ENCODE measurements at regions not wholly inside any gene's neighbourhood (a gene's known extent, or its start where the extent isn't known, plus 50 kb on each side); places are given as distances from the start of the nearest gene placed in this dataset.

- TF ChIP-seq, protein P1, sequence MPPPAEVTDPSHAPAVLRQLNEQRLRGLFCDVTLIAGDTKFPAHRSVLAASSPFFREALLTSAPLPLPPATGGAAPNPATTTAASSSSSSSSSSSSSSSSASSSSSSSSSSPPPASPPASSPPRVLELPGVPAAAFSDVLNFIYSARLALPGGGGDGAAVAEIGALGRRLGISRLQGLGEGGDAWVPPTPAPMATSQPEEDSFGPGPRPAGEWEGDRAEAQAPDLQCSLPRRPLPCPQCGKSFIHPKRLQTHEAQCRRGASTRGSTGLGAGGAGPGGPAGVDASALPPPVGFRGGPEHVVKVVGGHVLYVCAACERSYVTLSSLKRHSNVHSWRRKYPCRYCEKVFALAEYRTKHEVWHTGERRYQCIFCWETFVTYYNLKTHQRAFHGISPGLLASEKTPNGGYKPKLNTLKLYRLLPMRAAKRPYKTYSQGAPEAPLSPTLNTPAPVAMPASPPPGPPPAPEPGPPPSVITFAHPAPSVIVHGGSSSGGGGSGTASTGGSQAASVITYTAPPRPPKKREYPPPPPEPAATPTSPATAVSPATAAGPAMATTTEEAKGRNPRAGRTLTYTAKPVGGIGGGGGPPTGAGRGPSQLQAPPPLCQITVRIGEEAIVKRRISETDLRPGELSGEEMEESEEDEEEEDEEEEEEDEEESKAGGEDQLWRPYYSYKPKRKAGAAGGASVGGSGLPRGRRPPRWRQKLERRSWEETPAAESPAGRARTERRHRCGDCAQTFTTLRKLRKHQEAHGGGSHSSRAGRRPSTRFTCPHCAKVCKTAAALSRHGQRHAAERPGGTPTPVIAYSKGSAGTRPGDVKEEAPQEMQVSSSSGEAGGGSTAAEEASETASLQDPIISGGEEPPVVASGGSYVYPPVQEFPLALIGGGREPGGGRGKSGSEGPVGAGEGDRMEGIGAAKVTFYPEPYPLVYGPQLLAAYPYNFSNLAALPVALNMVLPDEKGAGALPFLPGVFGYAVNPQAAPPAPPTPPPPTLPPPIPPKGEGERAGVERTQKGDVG (CRISPR knock-in tag; IDR thresholded peaks at IDR 0.05), result no peak
- no peak for TF ChIP-seq SIX5 (IDR thresholded peaks at IDR 0.05; ENCODE audit: low read depth, low read length, severe bottlenecking)
- no peak for TF ChIP-seq STAT3 (IDR thresholded peaks at IDR 0.05; ENCODE audit: low read depth, low read length)
- no peak for TF ChIP-seq ZZZ3 (IDR thresholded peaks at IDR 0.05; ENCODE audit: control insufficient read depth, insufficient read length, low read depth)
- TF ChIP-seq CHD2 (IDR thresholded peaks at IDR 0.05; ENCODE audit: borderline replicate concordance, low read depth, low read length), result no peak
- TF ChIP-seq RAD51 (IDR thresholded peaks at IDR 0.05), result no peak
These were observed 112.9 kb upstream of the RAB3GAP2 start (continued) for GRCh38 chr1:220385158-220385557.

DNA sequence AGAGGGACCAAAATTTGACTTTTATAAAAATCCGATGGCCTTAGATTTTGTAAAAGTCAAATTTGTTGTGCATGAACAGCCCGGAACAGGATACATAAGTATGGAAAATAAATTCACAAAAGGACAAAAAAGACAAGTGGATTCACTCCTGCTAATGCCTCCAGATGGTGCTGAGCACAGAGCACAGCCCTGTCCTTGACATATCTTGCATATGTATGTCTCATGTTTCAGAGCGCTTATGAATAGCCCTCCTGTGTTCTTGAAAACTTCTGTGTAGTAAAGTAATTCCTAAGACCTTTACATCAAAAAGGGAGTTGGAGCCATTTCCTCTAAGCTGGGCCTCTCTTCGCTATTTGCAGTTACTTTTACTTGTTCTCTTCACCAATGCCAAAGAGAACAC is 110.7 kb upstream of the RAB3GAP2 start:
- BruUV-seq (replicated peaks), result no TSS peak
- CTCF ChIA-PET, result interaction anchor here (0.7 kb wide), 1 partner anchor 9 kb away, joined by 3 read pairs; no protein-coding TSS in a partner anchor
- TF ChIP-seq DPF2 (IDR thresholded peaks at IDR 0.05) (no peak), RUNX3 (IDR thresholded peaks at IDR 0.05; ENCODE audit: low read length) (no peak), CBFB (IDR thresholded peaks at IDR 0.05; ENCODE audit: low read depth) (no peak), STAT1 (conservative IDR thresholded peaks at IDR 0.05) (no peak), SUZ12 (IDR thresholded peaks at IDR 0.05; ENCODE audit: unreplicated experiment) (no peak), NR2C2 (IDR thresholded peaks at IDR 0.05; ENCODE audit: borderline replicate concordance, control insufficient read depth, insufficient read length, low read depth) (no peak), BRCA1 (IDR thresholded peaks at IDR 0.05; ENCODE audit: low read depth, low read length) (no peak), RELA (IDR thresholded peaks at IDR 0.05; ENCODE audit: borderline replicate concordance, partially characterized antibody) (no peak), IKZF1 (conservative IDR thresholded peaks at IDR 0.05) (no peak), TARDBP (IDR thresholded peaks at IDR 0.05; ENCODE audit: borderline replicate concordance) (no peak)
- TF ChIP-seq, protein P1 (CRISPR knock-in tag; IDR thresholded peaks at IDR 0.05), result no peak
- TF ChIP-seq, protein P2, sequence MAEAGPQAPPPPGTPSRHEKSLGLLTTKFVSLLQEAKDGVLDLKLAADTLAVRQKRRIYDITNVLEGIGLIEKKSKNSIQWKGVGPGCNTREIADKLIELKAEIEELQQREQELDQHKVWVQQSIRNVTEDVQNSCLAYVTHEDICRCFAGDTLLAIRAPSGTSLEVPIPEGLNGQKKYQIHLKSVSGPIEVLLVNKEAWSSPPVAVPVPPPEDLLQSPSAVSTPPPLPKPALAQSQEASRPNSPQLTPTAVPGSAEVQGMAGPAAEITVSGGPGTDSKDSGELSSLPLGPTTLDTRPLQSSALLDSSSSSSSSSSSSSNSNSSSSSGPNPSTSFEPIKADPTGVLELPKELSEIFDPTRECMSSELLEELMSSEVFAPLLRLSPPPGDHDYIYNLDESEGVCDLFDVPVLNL (IDR thresholded peaks at IDR 0.05; ENCODE audit: low read depth, low read length), result no peak
- no peaks in the 10 kb centered on the region for H3K4me1 ChIP-seq (ENCODE audit: control insufficient read depth, insufficient read depth, low read length)
- no peaks in the 10 kb centered on the region for H4K20me1 ChIP-seq (ENCODE audit: control insufficient read depth, insufficient read depth)
- RAD21 ChIA-PET (ENCODE audit: unreplicated experiment), result no interaction called here
- ATAC-seq, result no peak
- no peaks in the 10 kb centered on the region for H3K27me3 ChIP-seq (replicated peaks in 1 of 2; ENCODE audit: control insufficient read depth in 2 of 2, insufficient read depth in 2 of 2, low read length in 1 of 2)
- DNase-seq (ENCODE audit: low read depth, low spot score), result no peak
- no peaks in the 10 kb centered on the region for H3K36me3 ChIP-seq (ENCODE audit: control insufficient read depth in 2 of 2, insufficient read depth in 2 of 2, low read length in 1 of 2)
- H3K4me3 ChIP-seq, result no peak overlapping the region
- WGBS (ENCODE audit: insufficient coverage, insufficient replicate concordance, low lambda C conversion rate, missing lambda C conversion rate), result 43% methylated on average over 4 of the region's 4 CpGs
- SMC1A ChIA-PET (ENCODE audit: uncharacterized antibody, unreplicated experiment), result interaction anchor here (1.7 kb wide), 1 partner anchor 164 kb away, joined by 3 read pairs; no protein-coding TSS in a partner anchor
- POLR2A ChIA-PET, result no interaction called here
- no peaks in the 10 kb centered on the region for H3K9me3 ChIP-seq (replicated peaks; ENCODE audit: control insufficient read depth, insufficient read depth, low read length)
- FAIRE-seq, result no peak
- intact Hi-C loops (cut with micrococcal nuclease; ENCODE audit: unreplicated experiment), result no loop called here
- H3K9ac ChIP-seq (ENCODE audit: control insufficient read depth, insufficient read depth, low read length), result no peak overlapping the region
- no peaks in the 10 kb centered on the region for H3K79me2 ChIP-seq (ENCODE audit: control insufficient read depth, insufficient read depth, low read length)
- in situ Hi-C loops (cut with MboI), result no loop called here
- H3K4me2 ChIP-seq (ENCODE audit: control insufficient read depth, insufficient read depth), result no peak overlapping the region
- no peak overlapping the region for H2AFZ ChIP-seq (ENCODE audit: control insufficient read depth, low read depth, low read length)
- H3K27ac ChIP-seq (ENCODE audit: control insufficient read depth, insufficient read depth), result no peak overlapping the region
